NCI-H526 treated with DMSO at 0.1 percent for 48 hours (cell line): ENCODE measurements at regions not wholly inside any gene's neighbourhood (a gene's known extent, or its start where the extent isn't known, plus 50 kb on each side); places are given as distances from the start of the nearest gene placed in this dataset.

Experiments
- DNase-seq: peaks from one replicate; lab custom pipeline; 2025; lab: John Stamatoyannopoulos, UW

DNA sequence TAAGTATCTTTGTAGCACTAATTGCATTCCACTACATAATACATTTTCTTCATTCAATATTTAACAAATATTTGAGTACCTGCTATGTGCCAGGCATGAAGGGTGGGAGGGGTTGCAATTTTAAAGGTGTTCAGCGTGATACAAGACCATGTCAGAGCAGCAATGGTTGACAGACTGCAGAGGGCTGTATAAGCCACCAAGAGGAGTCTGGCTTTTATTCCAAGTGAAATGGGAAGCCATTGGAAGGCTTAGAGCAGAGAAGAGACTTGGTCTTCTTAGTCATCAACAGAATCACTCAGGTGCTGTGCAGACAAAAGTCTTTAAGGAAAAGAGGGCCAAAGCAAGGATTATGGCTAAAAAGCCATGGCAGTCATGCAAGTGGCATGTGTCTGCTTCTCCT is 360.8 kb upstream of the ARID1B start:
- no peak for DNase-seq

DNA sequence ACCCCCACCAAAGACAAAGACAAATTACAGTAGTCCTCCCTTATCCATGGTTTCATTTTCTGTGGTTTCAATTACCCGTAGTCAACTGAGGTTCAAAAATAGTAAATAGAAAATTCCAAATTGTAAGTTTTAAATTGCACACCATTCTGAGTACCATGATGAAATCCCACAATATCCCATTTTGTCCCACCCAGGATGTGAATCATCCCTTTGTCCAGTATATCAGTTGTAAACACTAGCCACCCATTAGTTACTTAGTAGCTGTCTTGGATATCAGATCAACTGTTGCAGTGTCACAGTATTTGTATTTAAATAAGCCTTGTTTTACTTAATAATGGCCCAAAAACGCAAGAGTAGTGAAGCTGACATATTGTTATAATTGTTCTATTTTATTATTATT is 364.0 kb upstream of the ARID1B start:
- no peak for DNase-seq

DNA sequence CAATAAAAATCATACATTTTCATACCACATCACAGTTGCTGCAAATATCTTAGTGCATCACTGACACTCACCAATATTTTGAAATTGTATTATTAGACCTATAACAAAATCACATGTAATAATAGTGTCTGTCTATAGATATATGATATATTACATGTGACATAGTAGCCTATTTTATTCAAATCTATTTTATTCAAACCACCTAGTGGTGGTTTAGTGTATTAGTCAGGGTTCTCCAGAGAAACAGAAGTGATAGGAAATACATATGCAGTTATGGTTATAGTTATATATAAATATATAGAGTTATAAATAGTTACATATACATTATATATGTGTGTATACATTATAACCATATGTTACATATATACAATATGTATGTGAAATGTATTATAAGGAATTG is 366.5 kb upstream of the ARID1B start:
- no peak for DNase-seq

DNA sequence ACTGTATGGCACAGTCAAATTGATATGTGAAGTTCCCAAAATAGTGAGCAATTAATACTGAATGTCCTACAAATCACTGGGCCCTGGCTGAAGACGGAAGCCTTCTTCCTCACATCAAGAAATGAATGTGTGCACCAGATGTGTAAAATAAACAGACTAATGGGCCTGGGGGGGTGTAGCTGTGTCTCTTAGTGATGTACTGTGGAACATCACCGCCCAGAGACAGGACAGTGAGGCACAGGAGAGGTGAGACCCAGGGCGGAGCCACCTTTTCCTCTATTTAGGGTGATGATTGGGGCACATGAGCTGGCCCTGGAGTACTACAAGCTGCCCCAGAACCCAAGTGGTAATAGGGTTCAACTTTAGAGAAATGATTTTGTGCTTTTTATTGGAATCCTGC is 368.5 kb upstream of the ARID1B start:
- no peak for DNase-seq

DNA sequence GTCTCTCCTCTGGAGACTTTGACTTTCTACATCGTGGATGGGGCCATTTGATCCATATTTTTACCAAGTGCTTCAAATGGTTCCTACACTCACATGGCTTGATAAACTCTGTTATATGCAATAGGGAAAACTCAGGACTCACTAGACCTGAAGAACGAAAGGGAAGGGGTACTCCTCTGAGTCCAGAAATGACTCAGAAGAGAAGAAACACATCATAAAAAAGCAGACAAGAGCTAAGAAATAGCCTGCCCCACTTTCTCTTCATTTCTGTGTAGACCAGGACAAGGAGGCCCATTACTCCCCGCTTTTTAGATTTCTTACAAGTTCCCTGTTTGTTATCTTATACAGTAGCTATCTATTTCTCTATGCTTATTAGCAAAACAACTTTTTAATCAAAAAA is 369.8 kb upstream of the ARID1B start:
- DNase-seq = no peak

DNA sequence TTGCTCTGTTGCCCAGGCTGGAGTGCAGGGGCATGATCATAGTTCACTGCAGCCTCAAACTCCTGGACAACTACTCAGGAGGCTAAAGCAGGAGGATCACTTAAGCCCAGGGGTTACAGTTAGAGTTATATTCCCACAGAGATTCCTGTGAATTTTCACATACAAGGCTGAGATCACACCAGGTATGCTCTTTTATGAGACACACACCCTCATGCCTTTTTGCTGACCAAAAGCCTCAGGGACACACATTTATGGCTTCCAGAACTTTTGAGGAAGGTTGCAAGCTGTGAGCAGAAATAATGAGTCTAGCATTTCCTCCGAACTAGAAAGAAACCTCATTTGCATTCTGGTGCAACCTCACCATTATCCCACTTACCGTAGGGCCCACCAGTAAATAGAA is 370.5 kb upstream of the ARID1B start:
- no peak for DNase-seq

DNA sequence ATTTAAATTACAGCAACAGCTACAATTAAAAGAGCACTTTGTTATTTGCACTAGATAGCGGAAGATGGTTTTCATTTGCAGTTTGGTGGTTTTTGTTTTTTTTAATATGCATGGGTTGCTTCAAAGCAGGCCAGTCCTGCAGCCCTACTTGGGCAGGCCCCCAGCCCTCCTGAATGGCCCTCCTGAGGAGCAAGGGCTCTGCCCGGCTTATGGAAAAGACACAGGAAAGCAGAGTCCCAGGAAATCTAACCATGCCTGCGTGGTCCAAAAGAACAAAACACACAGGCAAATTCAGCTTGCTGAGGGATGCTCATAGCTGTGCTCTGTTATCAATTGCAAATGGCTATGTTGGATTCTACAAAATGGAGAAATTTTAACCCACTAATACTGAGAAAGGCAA is 371.1 kb upstream of the ARID1B start:
- no peak for DNase-seq

DNA sequence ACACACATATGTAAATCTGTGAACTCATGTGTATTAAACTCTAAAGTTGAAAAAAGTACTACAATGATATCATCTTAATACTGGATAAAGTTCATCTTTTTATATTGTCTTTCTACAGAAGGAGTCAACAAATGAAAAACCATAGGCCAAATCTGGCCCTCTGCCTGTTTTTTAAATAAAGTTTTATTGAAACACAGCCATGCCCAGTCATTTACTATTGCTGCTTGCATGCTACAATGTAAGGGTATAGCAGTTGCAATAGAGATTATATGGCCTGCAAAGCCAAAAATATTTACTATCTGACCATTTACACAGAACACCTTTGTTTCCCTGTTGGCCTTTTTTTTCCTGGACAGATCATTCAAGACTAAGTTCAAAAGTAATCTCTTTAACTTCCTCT is 374.6 kb upstream of the ARID1B start:
- DNase-seq = no peak

DNA sequence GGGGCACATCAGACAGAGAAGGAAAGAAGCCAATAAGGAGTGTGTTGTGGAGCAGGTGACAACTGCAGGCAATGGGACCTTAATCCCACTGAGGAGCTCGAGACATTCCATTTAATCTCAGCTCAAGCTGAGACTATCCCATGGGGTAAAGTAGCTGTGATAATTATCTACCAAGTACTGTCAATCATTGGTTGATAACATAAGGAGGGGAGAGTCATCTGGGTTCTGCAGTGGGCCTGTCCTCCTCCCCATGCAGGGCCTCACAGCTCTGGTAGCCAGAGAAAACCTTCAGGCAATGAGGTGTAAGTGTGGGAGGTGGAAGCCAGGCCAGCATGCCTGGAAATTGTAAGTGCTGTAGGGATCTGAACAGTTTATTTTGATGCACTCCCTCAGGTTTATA is 375.0 kb upstream of the ARID1B start:
- no peak for DNase-seq

DNA sequence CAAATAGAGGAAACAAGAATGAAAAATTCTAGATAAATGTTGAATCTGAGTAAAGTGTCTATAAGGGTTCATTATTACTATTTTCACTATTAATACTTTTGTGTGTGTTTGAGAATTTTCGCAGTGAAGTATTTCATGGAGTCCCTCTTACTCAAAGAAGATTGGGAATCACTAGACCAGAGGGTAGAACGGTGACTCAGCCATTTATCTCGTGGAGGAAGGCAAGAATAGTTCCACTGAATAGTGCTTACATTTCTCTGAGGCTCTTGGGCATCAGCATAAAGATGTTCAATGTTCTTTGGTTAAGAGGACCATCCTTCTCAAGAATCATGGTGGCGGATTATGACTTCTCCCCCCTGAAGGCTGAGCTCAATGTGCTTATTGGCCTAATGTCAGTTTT is 376.7 kb upstream of the ARID1B start:
- DNase-seq = no peak

DNA sequence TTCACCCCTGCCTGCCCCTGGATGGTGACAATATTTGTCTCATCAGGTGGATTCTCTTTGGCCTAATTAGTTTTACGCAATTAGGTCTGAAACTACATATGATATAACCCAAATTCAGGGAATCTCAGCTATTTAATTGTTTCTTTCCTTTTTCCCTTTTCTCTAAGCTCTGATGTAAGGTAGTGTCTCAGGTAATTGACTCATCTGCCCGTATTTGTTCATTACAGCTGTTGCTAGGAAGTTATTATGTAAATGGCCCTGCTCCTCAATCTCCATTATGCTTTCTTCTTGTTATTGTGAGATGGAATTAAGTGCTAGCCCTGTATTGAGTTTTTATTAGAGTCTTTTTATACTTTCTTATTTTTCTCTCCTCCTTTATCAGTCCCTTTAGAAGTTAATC is 378.2 kb upstream of the ARID1B start:
- DNase-seq = no peak

DNA sequence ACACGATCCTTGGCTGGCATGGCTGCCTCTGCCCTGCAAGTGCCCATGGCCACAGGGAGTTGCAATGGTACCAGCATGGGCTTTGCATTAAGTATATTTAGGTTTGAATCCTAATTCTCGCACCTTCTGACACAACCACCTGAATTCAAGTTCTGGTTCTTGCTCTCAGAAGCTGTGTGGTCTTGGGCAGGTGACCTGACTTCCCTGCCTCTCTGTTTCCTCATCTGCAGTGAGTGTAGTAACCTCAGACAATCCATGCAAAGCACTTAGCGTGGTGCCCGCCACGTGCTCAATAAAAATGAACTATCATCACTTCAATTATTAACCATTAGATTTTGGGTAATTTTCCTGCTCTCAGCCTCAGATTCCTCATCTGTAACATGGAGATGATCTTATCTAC is 378.8 kb upstream of the ARID1B start:
- DNase-seq = no peak

DNA sequence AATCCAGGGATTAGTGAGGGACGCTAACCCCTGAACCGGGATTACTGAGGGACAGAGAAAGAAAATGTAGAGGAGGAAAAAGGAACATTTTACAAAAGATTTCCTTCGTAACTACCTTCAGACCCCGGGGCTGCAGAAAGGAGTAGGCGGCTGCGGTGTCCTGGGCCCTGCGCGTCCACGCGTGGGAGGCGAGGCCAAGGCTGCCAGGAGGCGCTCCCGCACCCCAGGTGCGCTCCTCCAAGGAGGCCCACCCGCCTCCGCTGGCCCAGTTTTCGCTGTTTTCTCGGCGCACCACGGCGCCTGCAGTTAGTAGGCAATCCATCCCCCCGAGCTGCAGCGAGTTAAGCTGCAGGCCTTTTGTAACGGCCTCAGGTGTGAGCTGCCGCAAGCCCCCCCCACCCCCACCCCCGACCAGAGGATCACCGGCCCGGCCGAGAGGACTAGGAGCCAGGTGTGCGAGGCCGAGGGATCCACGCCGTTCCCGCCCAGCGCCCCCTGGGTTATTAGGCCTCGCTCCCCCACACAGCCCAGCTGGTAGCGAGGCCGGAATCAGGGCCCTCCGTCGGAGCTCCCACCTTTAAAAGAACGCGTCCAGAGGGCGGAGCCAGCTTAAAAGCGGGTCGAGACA is 380.3 kb upstream of the ARID1B start:
- DNase-seq = no peak

DNA sequence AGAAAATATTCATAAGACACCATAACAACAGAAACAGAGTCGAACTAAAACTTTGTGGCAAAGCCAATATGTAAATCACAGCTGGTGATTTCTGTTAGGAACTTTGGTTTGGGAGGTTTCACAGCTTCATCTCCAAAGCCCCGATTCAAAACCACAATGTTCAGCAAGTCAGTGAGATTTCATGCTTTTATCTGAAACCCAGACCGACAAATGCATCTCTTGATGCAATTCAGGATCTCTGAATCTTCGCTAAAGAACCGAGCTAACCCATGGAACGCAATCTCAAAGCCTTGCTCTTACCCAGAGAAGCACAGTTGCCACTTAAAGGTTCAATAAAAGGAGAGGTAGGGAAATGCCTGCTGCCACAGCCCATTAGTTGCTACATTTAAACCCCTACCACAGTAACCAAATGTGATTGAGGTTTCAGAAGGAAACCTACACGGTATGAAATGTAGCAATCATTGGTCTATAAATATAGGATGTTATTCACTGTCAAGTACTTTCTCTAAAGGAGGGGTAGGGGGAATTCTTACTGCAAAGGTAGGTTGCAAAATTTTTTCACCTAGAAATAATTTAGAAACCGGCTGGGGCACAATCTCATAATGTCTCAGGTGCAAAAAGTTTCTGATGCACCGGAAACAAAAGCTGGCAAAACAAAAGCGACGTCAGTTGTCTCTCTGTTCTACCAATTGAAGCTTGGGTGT is 381.0 kb upstream of the ARID1B start:
- DNase-seq = no peak

DNA sequence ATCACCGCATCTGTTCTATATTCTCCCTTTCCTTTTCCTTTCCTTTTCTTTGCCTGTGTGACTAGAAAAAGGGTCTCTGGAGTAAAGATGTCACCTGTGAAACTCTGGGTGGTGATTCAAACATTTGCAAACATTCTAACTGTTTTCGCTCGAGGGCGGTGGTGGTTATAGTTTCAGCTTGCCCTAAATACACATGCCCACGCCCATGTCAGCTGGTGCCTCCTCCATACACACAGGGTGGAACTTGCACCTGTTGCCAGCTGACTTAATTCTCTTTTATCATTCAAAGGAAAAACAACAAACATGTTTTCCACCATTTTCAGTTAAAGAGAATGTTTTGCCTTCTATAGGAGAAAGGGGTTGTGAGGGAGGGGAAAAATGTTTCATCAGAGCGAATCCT is 381.9 kb upstream of the ARID1B start:
- no peak for DNase-seq

DNA sequence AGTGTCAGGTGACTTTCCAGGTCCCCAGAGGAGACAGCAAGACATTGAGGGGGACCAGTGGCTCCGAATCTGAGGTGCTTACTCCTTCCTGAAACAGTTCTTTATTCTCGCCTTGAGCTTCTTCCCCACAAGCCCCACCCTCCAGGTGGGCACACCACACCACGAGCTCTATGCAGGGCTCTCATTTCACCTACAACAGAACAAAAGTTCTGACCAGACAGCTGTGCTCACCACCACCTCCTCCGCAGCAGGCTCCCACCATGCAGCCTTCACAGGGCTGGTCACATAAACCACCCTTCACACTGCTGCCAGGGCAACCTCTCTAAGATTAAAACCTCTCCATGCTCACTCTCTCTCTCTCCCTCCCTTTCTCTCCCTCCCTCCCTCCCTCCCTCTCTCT is 384.5 kb upstream of the ARID1B start:
- DNase-seq = no peak

DNA sequence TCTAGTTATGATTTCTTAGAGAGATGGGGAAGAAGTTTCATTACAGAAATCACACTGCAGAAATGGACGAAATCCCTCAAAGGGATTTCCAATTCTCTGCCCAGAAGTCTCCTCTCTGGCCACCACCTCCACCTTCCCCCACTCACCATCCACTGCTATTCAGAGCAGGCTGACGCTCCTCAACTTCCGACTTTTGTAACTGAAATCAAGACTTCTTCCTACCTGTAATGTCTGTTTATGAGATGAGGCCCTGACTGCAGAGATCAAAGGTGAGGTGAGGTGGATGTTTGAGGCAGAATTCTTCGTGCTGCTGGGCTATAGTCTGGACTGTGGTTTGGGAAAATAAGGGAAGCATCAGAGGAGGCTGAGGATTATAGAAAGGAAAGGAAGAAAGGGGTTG is 385.2 kb upstream of the ARID1B start:
- DNase-seq = no peak

DNA sequence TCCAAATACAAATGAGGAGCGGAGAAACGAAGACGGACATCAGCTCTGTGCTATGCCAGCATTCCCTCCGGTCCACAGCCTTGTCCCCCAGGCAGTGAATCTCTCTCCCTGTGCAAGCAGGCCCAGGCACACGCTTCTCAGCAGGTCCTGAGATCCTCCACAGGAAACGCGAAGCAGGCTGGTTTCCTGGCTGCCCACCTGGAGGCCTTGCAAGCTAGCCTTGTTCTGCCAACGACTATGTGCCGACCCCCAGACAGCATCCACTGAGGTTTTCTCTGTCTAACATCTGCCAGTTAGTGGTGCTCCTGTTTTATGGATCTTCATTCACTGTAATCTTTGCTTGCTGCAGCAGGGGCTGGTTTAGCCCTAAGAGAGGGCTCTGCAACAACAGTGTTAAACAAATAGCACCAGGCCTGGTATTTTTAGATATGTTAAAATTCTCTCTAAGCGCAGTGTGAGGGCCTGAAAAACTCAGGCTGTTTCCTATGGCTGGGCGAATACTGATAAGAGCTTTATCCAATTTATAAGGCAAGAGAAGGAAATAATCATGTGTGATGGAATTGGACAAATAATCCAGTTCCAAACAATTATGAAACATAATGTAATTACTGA is 386.0 kb upstream of the ARID1B start:
- DNase-seq = no peak

DNA sequence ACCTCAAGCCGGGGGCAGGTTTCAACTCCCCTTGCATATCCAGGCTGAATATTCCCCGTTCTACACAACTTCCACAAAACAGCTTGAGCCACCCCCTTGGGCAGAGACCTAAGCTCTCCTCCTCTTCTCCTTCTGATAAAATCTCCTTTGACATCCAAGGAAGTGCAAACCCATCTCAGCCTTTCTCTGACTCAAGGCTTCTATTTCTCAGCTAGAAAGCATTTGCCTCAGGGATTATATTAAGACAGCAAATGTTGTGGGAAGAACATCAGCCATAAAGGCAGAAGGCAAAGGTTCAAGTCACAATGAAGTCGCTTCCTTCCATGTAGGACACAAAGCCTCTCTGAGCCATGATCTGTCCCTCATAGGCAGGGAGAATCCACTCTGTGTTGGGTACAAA is 386.6 kb upstream of the ARID1B start:
- no peak for DNase-seq

DNA sequence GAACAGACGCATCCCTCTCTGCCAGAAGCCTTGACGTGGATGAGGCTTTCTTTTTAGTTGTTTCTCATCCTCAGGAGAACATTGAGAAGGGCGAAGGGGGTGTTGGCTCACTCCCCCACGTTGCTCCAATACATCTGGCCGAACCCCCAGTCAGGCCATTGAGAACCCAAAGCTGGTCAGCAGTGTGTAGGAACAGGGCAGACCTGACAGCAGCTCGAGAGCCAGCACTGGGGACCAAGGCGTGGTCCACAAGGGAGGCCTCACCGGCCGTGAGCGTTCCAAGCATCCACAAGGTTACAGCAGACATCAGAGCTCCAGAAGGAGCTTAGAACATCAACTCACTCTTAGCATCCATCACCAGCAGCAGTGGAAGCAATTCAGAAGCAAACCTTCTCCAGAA is 387.9 kb upstream of the ARID1B start:
- DNase-seq = no peak

DNA sequence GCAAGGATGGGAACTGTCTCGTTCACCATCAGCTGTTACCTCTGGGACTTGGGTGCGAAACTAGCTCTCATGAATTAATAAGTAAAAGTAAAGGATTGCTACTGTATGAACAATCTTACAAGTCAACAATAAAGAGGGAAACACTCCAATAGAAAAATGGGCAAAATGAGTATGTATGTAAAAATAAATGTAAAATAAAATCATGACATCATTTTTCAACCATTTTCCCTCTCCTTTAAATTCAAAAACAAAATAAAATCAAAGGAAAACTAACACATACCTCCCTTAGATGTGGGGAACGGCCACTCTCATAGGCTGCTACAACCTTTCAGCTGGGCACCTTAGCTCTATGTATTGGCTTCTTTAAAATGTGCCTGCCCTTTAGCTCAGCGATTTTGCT is 389.7 kb upstream of the ARID1B start:
- DNase-seq = no peak

DNA sequence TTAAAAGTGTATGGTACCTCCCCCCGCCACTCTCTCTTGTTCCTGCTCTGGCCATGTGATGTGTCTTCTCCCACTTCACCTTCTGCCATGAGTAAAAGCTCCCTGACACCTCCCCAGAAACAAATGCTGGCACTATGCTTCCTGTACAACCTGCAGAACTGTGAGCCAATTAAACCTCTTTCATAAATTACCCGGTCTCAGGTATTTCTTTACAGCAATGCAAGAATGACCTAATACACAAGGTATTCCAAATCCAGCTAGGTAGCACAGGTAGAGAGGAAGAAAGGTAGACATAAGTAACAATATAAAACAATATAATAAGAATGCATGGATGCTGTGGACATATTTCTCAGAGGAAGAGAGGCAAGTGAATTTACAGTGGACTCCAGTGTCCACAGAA is 394.1 kb upstream of the ARID1B start:
- no peak for DNase-seq

DNA sequence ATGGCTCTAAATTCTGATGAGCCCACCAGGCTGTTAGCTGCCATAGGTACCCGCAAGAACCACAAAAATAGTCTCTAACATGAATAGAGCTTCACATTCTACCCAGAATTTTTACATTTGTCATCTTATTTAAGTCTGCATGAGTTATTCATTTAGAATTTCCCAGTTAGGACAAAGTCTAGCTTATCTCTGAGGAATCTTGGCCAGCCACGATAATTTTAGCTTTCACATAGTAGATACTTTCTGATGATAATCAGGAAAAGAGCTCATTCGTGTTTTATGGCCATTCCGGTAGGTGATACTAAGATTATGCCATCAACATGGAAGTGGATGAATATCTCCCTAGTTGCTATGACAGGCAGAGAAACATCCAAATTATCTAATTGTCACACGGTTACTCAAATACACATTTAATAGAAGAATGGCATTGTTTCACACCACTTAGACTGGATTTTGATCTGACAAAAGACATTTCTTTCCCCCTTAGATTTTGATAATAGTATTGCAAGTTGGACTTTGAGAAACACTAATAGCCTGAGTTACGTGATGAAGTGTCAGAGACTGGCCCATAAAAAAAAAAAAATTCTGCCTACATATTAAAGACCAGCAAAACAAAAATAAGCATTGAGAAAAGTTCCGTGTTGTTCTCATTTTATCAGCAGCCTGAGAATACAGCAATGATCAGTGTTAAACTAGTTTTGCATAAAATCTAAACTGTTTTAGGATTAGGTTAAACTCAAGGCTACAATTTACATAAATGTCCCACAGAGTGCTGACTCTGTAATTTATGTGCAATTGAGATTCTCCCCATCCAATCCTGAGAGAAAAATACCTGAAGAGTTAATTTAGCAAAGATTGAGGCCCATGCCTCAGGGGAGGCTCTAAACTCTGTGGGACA is 397.5 kb upstream of the ARID1B start:
- no peak for DNase-seq
